GM13976 (cell line): ENCODE measurements at regions not wholly inside any gene's neighbourhood (a gene's known extent, or its start where the extent isn't known, plus 50 kb on each side); places are given as distances from the start of the nearest gene placed in this dataset.

Source experiments
- DNase-seq: peaks from one replicate; pipeline ENCODE4 v3.0.0; 2012; ENCODE audit warnings: low spot score
- in situ Hi-C: fragments of 300-500 bp; cut with MboI; formaldehyde crosslinking; loops from one replicate; pipeline ENCODE4 v1.12.0; 2022; ENCODE audit warnings: low sequenced_read_pairs, mixed read lengths, inconsistent platforms; ENCODE audit not compliant: unreplicated experiment
- TF ChIP-seq, protein P1 (sequence below): IDR thresholded peaks from 2 replicates; pipeline ENCODE4 v1.5.1; 2012; ENCODE audit warnings: borderline replicate concordance, mild to moderate bottlenecking; ENCODE audit not compliant: insufficient read depth; ENCODE audit errors: extremely low read depth, missing control alignments, control extremely low read depth

DNA sequence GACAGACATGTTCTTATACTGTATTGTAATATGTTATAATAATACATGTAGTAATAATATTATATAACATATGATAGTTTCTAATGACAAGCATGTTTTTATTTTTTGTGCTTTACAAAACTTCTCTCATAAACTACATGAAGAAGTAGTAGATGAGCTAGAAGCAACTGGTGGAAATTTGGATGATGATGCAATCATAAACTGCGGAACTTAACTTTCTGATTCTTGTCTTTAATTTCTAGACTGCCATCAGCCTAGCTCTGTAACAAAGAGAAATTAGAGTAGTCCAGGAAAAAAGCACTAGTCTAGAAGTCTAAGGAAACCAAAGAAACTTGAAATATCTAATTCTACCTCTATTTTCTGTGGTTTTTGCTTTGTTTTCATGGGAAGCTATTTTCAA, 71.0 kb upstream of the SPATS2L start:
- TF ChIP-seq, protein P1, sequence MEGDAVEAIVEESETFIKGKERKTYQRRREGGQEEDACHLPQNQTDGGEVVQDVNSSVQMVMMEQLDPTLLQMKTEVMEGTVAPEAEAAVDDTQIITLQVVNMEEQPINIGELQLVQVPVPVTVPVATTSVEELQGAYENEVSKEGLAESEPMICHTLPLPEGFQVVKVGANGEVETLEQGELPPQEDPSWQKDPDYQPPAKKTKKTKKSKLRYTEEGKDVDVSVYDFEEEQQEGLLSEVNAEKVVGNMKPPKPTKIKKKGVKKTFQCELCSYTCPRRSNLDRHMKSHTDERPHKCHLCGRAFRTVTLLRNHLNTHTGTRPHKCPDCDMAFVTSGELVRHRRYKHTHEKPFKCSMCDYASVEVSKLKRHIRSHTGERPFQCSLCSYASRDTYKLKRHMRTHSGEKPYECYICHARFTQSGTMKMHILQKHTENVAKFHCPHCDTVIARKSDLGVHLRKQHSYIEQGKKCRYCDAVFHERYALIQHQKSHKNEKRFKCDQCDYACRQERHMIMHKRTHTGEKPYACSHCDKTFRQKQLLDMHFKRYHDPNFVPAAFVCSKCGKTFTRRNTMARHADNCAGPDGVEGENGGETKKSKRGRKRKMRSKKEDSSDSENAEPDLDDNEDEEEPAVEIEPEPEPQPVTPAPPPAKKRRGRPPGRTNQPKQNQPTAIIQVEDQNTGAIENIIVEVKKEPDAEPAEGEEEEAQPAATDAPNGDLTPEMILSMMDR, result no peak
- no peak for DNase-seq
- in situ Hi-C loops, result no loop called here

DNA sequence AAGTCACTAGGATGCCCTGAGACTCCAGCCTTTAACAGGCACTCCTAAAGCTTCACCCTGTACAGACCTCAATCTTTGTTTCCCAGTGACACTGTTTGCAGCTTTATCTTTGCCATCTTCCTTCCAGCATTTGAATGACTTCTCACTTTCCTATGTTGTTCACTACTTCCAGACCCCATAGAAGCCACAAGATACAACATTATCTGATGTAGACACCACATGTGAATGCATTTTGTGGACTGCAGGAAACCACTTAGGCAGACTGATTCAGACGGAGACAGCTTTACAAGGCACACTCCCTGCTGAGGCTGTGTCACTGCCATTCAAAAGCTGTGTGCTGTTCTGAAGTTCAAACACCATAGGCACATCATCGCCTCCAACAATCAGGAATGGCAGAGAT, 67.3 kb upstream of the SPATS2L start:
- in situ Hi-C loops, result no loop called here
- TF ChIP-seq, protein P1, result no peak
- no peak for DNase-seq

DNA sequence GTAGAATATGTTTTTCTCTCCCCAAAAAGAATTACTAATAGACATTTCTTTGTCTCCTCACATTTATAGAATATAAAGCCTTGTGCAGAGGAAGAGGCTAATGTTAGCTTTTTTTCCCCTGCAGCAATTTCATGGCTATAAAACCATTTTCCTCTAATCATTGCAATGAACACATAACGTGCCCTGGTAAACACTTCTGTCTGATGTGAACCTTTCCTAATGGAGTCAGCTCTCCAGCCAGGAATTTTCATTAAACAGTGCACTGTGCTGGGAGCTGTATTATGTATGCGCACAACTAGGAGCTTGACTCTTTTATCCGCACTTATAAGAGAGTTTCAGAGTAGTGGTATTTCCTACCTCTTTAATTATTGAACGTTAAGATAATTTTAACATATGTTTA, 63.9 kb upstream of the SPATS2L start:
- in situ Hi-C loops, result no loop called here
- TF ChIP-seq, protein P1, result no peak
- no peak for DNase-seq

DNA sequence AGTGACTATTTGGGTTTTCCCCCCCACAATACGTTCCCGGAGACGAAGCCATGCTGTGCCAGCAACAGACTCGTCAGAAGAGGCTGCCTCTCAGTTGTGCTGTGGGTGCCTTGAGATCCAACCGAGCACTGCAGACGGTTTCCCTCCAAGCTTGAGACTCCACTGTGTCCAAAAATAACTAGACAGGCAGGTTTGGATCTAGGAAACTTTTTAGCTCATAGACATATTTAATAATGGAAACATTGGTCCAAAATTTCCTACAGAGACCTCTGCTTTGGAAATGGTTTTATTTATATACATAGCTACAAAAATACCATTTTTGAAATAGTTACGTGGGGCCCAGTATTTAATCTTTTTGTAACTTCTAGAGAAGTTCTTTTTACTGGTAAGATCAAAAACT, 63.1 kb upstream of the SPATS2L start:
- in situ Hi-C loops, result no loop called here
- DNase-seq, result no peak
- TF ChIP-seq, protein P1, result no peak

DNA sequence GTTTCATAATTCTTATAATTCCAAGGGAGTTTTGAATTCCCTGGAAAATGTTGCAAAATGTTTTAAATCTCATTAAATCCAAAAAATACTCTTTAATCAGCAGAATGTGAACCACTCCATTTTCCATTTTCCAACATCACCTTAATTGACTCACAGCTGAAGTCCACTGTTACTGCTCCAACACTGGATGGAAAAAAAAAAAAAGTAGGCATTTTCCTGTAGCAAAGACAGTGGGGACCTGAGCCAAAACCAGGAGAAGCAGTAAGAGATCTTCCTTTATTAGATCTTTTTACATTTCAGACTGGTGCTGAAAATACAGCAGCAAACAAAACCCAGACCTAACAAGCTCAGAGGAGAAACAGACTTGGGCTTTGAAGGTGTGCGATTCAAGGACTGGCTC, 62.4 kb upstream of the SPATS2L start:
- in situ Hi-C loops, result no loop called here
- TF ChIP-seq, protein P1, result no peak
- no peak for DNase-seq

DNA sequence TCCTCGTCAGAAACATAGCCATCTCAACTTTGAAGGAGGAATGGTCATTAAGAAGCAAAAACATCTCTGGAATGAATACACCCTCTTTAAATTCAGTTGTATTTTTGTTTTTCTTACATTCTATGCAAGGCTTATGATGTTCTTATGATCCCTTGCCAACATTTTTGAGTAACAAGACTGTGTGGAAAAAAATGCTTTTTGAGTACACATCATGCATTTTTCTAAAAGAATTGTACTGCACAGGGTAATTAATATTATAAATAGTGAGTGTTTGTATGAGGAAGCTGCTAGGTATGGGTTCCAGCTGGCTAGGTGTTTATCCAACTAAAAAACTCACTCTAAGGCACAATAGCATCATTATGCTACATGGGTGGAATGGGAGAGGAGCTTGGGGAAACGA, 59.0 kb upstream of the SPATS2L start:
- in situ Hi-C loops, result no loop called here
- DNase-seq, result no peak
- TF ChIP-seq, protein P1, result no peak
